GM19372 (cell line): ENCODE measurements at regions not wholly inside any gene's neighbourhood (a gene's known extent, or its start where the extent isn't known, plus 50 kb on each side); places are given as distances from the start of the nearest gene placed in this dataset.
A peak's percentile ranks its signal among the peaks of the same experiment; 100 is the strongest.
"Not testable (repeated sequence)": the region's sequence is repeated elsewhere in the genome, so short reads cannot be mapped to it uniquely, and the experiment has no call there.

ENCODE experiments used
- ATAC-seq: cut with Tn5 transposase; IDR thresholded peaks from one replicate; pipeline ENCODE4 v1.9.1; 2021; ENCODE audit warnings: mild to moderate bottlenecking, low read depth, moderate library complexity; ENCODE audit not compliant: unreplicated experiment

DNA sequence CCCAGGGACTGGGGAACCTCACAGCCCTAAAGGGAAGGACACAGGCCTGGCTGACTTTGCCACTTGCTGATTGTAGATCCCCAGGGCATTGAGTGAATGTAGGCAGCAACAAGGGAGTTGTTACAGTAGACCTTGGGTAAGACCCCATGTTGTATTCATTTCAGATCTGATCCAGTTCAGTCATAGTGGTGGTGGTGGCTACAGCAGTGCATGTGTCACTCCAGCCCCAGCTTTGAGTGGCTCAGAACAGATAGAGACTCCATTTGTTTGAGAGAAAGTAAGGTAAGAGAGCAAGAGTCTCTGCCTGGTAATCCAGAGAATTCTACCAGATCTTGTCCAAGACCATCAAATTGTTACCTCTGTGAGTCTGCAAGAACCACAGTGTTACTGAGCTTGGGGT lies 278.7 kb upstream of the SATB1 start:
- no peak for ATAC-seq

- ATAC-seq = not testable (repeated sequence)
These were observed 268.6 kb upstream of the SATB1 start for GRCh38 chr3:18693588-18694329.

DNA sequence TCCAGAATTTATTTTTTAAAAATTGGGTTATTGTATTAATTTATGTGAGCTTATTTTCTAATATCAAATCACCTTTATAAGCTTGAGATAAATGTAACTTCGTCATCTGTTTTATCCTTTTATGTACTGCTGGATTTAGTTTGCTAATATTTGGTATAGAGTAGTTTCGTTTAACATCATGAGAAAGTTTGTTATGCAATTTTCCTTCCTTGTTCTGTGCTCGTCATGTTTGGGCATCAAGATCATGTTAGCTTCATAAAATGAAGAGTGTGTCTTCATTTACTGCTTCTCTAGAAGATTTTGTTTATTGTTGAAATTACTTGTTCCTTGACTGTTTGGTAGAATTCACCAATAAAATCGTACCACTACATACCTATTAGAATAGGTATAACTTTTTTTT lies 262.1 kb upstream of the SATB1 start:
- no peak for ATAC-seq

DNA sequence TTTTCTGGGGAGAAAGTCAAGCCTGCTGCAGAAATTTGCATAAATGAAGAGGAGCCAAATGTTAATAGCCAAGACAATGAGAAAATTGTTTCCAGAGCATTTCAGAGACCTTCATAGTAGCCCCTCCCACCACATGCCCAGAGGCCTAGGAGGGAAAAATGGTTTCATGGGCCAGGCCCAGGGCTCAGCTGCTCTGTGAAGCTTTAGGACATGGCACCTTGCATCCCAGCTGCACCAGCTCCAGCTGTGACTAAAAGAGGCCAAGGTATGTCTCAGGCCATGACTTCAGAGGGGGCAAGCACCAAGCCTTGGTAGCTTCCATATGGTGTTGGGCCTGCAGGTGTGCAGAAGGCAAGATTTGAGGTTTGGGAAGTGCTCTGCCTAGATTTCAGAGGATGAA lies 258.8 kb upstream of the SATB1 start:
- no peak for ATAC-seq

DNA sequence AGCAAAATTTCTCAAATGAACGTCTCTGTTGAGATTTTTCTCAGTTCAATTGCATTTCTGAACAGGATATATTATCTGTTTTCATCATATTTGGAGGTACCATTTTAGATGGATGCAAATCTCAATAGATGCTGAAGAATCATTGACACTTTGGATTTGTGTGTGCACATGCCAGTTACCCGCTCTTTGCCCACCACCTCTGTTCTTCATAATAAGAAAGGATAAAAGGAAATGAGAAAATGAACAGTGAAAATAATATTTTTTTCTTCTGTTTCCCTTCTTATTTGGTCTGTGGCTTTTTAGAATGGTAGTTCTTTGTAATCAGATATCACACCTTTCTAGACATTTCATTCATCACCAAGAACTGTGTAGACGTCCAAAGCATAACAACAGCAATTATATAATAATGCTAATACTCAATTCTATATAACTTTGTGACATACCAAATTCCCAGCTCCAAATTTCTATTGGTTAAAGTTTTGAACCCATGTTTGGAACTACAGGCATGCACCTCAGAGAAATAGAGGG lies 256.7 kb upstream of the SATB1 start:
- ATAC-seq = no peak

- ATAC-seq = no peak
These were observed 255.6 kb upstream of the SATB1 start for GRCh38 chr3:18680758-18681157.

DNA sequence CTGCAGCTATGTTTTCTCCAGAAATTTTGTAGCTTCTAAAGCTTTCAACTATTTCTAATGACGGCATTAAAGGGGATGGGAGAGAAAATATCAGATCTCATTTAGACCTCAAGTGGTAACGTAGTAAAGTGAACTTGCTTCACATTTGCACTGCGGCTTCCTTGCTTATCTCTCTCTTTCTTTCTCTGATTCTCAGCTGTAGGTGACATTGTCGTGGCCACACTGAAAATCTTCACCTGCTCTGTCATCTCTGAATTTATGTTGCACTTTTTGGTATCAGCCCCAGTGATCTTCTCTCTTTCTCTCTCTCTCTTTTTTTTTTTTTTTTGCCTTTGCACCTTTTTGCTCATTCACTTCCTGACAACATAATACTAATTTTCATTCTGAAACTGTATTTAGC lies 254.1 kb upstream of the SATB1 start:
- no peak for ATAC-seq

- ATAC-seq = no peak
These were observed 250.1 kb upstream of the SATB1 start for GRCh38 chr3:18675197-18675596.

- no peak for ATAC-seq
These were observed 247.4 kb upstream of the SATB1 start for GRCh38 chr3:18672561-18672960.

- no peak for ATAC-seq
These were observed 245.6 kb upstream of the SATB1 start for GRCh38 chr3:18670759-18671158.

GRCh38 chr3:18669374-18669773 lies 244.2 kb upstream of the SATB1 start:
- ATAC-seq = no peak

- no peak for ATAC-seq
These were observed 242.4 kb upstream of the SATB1 start for GRCh38 chr3:18667552-18667951.

- no peak for ATAC-seq
These were observed 241.5 kb upstream of the SATB1 start for GRCh38 chr3:18666655-18667054.

DNA sequence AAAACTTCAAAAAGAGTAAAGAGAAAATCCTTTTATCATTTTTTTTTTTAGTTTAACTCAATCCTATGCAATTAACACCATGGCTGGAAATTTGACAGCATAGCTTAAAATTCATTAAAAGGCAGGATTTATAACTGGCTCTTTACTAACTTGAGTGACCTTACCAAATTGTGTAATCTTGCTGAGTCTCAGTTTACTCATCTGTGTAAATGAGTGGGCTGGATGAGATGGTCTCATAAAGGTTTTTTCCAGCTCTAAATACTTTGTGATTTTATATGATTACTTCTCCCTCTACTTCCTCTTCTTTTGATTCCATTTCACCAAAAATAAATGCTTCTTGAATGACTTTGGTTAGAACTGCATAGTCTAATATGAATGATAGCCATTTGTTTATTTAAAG lies 234.9 kb upstream of the SATB1 start:
- no peak for ATAC-seq

GRCh38 chr3:18657858-18658820 lies 233.0 kb upstream of the SATB1 start:
- ATAC-seq = no peak

- ATAC-seq = no peak
These were observed 231.7 kb upstream of the SATB1 start for GRCh38 chr3:18656866-18657265.

GRCh38 chr3:18656410-18656809 lies 231.3 kb upstream of the SATB1 start:
- no peak for ATAC-seq

GRCh38 chr3:18655827-18656226 lies 230.7 kb upstream of the SATB1 start:
- ATAC-seq = no peak

DNA sequence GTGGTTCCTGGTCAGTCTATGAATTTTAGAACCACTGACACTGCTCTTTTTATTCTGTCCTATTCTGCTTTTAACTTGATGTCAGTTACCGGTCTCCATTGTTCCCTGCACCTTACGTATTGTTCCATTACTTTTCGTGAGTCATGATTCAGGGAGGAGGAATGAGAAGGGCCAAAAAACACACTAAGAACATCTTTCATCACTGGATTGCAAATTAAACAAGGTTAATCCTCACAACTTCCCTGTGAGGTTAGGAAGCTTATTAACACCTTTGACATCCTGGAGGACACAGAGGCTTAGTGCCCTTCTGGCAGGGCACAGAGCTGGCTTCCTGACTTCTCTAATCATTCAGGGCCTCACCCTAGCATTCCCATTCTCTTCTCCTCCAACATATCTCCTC lies 227.6 kb upstream of the SATB1 start:
- ATAC-seq = no peak

- ATAC-seq = no peak
These were observed 225.6 kb upstream of the SATB1 start for GRCh38 chr3:18650731-18651130.

GRCh38 chr3:18649666-18650363 lies 224.7 kb upstream of the SATB1 start:
- peak; percentile 48 for ATAC-seq
